ENCODE measurements at regions not wholly inside any gene's neighbourhood (a gene's known extent, or its start where the extent isn't known, plus 50 kb on each side); places are given as distances from the start of the nearest gene placed in this dataset.
"Not testable (repeated sequence)": the region's sequence is repeated elsewhere in the genome, so short reads cannot be mapped to it uniquely, and the experiment has no call there.

- DNase-seq, result not testable (repeated sequence)
Observed at GRCh38 chr2:12472265-12472664, 244.5 kb upstream of the TRIB2 start.

DNA sequence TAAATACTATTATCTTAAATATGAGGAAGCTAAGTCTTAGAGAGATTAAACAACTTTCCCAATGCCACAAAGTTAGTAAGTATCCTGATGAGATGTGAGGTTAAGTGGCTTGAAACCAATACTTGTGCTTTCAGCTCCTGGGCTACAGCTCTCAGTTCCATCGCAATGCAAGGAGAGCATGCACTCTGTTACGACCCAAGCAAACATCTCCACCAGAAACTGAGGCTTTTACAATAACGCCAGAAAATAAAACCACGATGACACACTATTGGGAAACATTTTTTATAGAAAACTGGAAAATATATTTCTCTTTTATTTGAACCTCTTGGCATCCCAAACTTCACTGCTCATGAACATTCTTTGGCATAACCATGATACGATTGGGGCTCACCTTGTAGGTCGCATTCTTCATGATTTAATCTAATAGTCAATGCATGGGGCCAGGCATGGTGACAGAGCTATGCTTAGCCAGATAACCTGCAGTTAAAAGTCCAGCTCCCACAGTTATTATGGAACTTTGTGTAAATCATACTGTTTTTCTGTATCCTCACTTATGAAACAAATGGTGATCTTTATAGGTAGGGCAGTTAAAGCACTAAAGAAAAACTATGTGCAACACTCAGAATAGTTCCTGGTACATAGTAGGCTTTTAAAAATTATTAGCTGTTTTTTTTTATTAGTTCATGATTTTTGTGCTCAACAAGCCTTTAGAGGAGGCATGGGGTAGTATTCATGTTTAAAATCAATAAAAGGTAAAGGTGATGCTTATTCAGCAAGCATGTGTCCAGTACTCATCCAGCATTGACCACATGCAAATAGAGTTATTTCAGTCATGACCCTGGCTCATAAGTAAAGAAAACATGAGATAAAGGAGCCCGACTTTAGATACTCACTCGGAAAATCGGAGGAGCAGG, 238.3 kb upstream of the TRIB2 start:
- no peak for DNase-seq

DNA sequence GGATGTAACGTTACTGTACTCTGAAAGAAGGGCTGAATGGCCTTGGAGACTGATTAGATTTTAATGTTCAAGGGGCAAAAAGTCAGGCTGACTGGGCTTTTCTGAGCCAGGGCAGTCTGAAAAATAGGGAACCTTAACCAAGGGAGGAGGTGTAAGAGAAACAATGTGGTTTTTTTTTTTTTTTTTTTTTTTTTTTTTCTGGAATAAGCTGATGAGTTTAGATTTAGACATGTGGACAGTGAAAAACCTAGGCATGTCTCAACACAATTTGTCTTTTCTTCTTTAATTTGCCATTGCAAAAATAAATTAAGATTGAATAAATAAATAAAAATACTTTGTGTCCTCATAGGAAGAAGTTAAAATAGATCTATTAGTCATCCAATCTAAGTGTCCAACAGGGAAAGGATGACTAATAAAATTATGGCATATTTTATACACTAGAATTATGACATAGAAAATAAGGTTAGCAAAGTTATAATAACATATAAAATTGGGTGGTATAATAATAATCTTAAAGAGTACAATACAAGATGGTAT, 237.6 kb upstream of the TRIB2 start:
- no peak for DNase-seq

DNA sequence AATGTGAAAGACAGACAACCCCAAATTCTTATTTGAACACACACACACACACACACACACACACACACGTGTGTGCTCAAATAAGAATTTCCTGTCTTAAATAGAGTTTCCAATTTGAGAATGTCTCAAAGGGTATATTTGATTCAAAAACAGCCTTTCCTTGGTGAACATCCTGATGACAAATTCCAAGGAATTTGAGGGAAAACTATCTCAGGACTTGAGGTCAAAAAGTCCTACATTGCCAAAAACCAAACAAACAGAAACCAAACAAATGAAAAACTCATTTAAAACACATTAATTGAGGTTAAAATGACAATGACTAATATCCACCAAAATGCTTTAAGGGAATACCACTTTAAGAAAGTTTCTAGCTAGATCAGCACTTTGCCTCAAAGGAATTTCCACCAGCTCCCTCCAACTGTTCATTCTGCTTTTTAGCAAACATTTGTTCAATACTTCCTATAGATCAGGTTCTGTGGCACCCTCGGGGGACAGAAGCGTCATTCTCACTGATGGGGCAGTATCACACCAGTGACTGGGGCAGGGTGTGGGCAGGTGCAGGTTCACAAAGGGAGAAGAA, 232.1 kb upstream of the TRIB2 start:
- DNase-seq, result no peak

DNA sequence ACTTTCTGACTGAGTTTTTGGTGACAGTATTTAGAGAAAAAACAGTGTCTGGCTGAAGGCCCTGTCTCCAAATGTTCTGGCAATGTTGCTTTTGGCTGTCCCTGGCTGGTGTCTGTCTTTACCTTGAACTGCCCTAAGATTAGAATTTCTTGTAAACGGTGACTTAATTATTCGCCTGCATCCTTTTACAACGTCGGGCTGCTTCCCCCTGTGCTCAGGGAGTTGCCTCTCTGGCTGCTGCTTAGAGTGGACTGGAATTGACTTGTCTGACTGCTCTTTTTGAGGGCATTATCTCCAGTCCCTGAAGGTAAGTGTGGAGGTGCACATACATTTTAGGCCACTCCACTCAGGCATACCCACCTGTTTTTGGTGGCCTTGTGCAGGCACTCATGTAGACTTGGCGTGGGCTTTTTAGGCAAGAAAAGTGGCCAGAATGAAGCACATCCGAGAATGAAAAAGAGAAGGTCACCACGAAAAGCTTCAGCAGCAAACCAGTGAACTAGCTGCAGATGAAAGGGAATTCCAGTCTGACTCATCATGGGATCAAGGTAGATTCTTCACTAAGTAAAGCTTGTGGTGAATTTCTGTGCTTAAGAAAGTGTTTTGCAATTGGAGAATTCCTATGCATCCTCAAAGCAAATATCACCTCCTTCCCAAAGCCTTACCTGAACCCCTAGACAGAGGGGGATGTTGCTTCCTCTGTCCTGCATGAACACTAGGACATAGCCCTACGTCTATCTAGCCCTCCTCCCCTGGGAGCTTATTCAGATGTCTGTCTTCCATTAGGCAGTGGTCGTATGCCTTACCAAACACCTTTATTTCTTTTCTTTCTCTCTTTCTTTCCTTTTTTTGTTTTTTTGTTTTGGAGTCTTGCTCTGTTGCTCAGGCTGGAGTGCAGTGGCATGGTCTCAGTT, 230.3 kb upstream of the TRIB2 start:
- no peak for DNase-seq

- no peak for DNase-seq
Observed at GRCh38 chr2:12487253-12488004, 229.3 kb upstream of the TRIB2 start.

DNA sequence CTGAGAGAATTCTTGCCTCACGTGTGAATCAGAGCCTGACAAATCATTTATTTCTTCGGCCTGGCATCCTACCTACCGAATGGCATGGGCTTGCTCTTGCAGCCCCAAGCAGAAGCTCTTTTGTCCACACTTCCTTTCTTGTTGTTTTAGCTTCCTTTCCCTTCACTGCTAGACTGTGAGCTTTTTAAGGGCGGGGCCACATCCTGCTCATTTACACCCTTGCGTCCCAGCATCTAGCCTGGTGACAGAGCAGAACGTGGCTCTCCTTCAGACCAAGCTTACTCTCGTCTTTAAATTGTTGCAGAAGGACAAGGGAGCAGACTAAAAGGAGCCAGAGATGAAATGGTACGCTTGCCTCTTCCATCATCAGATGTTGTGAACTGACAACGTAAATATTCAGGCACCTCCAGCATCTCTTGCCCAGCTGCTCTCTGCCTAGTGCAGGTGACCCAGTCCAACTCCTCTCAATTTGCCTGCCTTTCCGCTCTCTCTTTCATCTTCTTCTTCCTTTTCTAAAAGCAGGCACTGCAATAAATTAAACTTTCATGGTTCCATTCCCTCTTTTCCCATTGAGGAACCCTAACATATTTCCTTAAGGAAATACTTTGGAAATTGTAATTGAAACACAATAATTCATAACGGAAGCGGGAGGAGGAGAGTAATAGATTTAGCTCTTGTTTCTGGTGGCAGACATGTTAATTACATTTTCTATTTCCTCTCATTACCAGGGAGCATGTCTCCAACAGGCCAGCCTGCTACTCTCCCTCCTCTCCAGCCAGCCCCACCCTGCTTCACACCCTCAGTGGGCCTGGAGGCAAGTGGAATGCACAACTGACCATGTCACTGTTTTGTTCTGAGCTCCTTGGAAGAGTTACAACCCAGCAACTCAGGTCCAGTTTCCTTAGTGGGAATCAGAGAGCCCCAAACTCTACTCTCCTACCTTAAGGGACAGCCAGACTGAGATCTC, 228.1 kb upstream of the TRIB2 start:
- no peak for DNase-seq

DNA sequence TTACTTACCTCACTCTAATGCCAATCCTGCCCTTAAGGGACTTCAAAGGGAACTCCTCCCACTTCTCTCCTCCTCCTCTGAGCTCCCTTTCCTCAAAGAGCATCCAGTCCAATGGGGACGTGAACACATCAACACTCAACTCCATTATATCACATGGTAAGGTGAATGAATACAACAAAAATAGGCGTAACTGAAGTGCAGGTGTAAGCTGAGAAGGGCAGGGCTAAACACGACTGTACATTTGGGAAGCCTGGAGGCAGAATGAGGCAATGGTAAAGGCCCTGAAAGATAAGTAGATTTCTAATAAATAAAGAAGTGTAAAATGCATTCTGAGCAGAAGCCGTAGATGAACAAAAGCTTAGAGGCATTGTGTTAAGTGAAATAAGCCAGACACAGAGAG, 226.1 kb upstream of the TRIB2 start:
- no peak for DNase-seq

DNA sequence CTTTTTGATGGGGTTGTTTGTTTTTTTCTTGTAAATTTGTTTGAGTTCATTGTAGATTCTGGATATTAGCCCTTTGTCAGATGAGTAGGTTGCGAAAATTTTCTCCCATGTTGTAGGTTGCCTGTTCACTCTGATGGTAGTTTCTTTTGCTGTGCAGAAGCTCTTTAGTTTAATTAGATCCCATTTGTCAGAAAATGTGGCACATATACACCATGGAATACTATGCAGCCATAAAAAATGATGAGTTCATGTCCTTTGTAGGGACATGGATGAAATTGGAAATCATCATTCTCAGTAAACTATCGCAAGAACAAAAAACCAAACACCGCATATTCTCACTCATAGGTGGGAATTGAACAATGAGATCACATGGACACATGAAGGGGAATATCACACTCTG, 224.4 kb upstream of the TRIB2 start:
- DNase-seq, result not testable (repeated sequence)

DNA sequence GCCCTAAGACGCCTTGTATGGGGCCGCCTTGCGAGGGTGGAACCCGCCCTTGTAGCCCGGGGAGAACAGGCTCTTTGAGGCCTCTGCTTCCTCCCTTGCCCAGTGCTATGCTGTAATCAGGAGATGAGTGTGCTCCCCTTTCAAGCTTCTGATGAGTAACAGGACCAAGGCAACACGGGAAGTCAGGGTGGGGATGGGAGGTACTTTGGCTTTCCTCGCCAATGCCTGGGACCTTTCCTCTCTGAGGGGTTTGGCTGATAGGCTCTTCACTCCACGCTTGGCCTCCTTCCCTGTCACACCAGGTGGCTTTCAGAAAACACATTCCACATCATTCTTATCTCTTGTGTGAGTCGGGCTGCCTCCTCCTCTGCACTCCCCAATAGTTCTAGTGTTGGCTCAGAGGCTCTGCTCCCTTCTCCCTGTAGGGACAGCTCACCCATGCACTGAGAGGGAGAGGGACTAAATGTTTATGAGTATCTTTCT, 223.7 kb upstream of the TRIB2 start:
- peak; percentile 14 for DNase-seq

GRCh38 chr2:12495247-12495868, 221.4 kb upstream of the TRIB2 start:
- DNase-seq, result no peak

GRCh38 chr2:12498286-12498685, 218.4 kb upstream of the TRIB2 start:
- DNase-seq, result no peak

- no peak for DNase-seq
Observed at GRCh38 chr2:12498704-12499103, 218.0 kb upstream of the TRIB2 start.

DNA sequence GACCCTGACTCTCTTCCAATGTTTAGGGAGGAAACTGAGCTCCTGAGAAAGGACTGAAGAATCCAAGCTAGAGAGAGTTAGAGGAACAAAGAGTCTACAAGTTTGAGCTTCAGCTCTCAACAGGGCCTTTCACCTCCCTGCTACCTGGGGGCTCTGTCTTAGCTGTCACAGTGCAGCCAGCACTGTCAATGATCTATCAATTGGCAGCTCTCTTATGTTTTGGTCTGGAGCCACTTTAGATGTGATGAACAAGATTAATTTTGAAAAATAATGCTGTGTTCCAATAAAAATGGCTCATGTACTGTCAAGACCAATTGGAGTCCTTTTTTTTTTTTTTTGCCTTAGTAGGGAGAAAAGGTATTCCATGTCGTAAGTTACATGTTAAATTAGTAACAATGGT, 215.8 kb upstream of the TRIB2 start:
- DNase-seq, result no peak

DNA sequence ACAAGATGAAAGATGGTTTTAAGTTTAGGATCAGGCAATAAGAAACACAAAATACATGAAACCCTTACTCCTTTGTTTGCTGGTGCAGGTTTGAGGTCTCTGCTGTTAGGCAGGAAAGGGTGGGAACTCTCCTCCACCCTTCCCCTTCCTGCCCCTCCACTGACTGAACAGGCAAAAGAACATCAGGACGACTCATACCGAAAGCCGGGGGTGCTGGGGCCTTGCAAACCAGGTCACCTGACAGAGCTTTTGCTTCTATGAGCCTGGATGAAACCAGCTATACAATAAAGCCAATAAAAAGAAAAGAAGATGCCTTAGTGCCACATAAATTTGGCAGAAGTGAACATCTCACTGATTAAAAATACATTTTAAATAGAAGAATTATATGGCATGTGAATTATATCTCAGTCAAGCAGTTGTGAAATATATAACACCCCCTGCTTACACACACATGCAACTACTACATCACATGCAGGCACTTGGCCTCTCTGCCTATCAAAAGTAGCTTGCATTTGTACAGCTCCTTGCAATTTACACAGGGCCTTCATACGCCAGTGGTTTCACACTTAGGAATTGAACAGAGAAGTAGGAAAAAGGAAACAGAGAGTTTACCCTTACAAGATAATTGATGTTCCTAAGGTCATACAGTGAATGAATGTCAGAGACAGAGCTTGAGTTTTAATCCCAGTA, 215.1 kb upstream of the TRIB2 start:
- DNase-seq, result peak; percentile 19

DNA sequence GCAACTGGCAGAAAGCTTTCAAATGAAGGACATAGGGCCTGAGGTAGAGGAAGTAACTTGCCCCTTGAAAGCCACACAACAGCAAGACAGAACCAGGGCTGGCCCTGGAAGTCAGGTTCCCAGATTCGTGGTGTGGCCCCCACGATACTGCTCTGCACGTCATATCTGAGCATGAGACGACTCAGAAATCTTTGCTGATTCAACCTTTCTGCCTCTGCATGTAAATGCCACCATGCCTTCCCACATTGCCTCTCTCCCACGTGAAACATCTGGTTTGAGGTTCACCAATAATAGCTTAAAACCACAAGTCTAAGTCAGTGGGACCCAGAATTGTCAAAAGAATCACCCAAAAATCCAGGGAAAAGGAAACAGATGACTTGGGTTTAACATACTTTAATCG, 214.0 kb upstream of the TRIB2 start:
- no peak for DNase-seq

GRCh38 chr2:12504443-12504842, 212.3 kb upstream of the TRIB2 start:
- DNase-seq, result no peak

- DNase-seq, result no peak
Observed at GRCh38 chr2:12506846-12507245, 209.9 kb upstream of the TRIB2 start.

- DNase-seq, result peak; percentile 17
Observed at GRCh38 chr2:12507295-12507694, 209.4 kb upstream of the TRIB2 start.

- no peak for DNase-seq
Observed at GRCh38 chr2:12510070-12510469, 206.7 kb upstream of the TRIB2 start.

Data from T-helper 9 cell (primary cell).